ENCODE measurements at regions not wholly inside any gene's neighbourhood (a gene's known extent, or its start where the extent isn't known, plus 50 kb on each side); places are given as distances from the start of the nearest gene placed in this dataset.

DNA sequence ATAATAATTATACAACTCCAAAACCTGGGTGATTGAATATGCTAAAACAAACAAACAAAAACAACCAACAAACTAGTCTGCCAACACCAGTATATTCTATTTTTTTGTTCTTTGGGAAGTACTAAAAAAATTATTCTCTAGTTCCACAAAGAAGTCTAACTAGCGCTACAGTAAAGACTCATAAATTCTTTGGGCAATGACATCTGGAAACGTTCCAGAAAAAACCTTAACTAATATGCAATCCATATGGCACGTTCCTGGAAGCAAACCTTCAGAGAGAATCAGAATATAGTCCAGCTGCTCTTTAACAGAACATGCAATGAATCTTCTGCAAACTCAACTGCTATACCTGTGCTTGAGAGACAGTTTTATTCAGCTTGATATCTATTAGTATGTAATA lies 500.1 kb downstream of the TRAM1L1 start:
- Histone ChIP-seq H3K27ac (ENCODE audit: insufficient read depth in 1 of 2, low read depth in 1 of 2, low read length in 2 of 2, poor library complexity in 1 of 2, severe bottlenecking in 2 of 2) (no peak overlapping the region), H3K9me3 (ENCODE audit: control extremely low read depth in 1 of 5, control insufficient read depth in 4 of 5, insufficient read depth in 2 of 5, low read depth in 1 of 5, low read length in 4 of 5) (no peaks in the 10 kb centered on the region), H3K27me3 (replicated peaks in 2 of 5; ENCODE audit: control insufficient read depth in 4 of 5, insufficient read depth in 5 of 5, low read length in 4 of 5) (no peaks in the 10 kb centered on the region), H3K36me3 (ENCODE audit: control insufficient read depth in 4 of 4, insufficient read depth in 4 of 4, low read length in 3 of 4) (no peaks in the 10 kb centered on the region), H3K4me1 (ENCODE audit: control extremely low read depth in 1 of 4, control insufficient read depth in 4 of 4, insufficient read depth in 4 of 4, low read length in 3 of 4) (no peaks in the 10 kb centered on the region), H3K4me3 (ENCODE audit: control insufficient read depth in 1 of 7, extremely low read depth in 1 of 7, insufficient read depth in 4 of 7, low read depth in 2 of 7, low read length in 6 of 7) (no peak overlapping the region)
- POLR2A ChIA-PET, result no interaction called here
- WGBS (ENCODE audit: insufficient coverage), result no CpG with 5 or more reads among the region's 3 CpGs
- DNase-seq, result peak in 1 of 3 donors; percentile 1
- CTCF ChIA-PET, result no interaction called here

DNA sequence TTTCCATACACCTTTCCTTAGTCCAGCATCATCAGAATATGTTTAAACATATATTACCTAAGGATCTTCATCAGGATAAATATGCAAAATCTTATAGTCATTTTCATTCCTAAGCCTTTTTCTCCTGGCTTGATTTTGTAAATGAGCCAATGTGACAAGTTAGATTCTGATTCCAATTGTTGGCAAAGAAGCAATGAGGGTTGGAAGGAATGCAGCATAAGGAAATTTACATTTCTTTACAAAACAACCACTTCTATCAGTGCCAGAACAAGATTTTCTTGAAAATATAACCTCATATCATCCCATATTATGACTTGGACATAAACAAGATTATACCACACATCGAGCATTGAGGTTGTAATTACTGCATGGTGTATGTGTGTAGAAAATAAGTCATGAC lies 508.1 kb downstream of the TRAM1L1 start:
- no CpG with 5 or more reads among the region's 1 CpG for WGBS (ENCODE audit: insufficient coverage)
- no peak overlapping the region for H3K27ac ChIP-seq (ENCODE audit: insufficient read depth in 1 of 2, low read depth in 1 of 2, low read length in 2 of 2, poor library complexity in 1 of 2, severe bottlenecking in 2 of 2)
- H3K27me3 ChIP-seq (replicated peaks in 2 of 5; ENCODE audit: control insufficient read depth in 4 of 5, insufficient read depth in 5 of 5, low read length in 4 of 5), result no peaks in the 10 kb centered on the region
- ChIA-PET POLR2A (no interaction called here), CTCF (no interaction called here)
- no peak overlapping the region for H3K4me3 ChIP-seq (ENCODE audit: control insufficient read depth in 1 of 7, extremely low read depth in 1 of 7, insufficient read depth in 4 of 7, low read depth in 2 of 7, low read length in 6 of 7)
- H3K4me1 ChIP-seq (ENCODE audit: control extremely low read depth in 1 of 4, control insufficient read depth in 4 of 4, insufficient read depth in 4 of 4, low read length in 3 of 4), result peaks cover 0 to 2% (median 0%) of the 10 kb centered on the region in 4 experiments
- H3K9me3 ChIP-seq (ENCODE audit: control extremely low read depth in 1 of 5, control insufficient read depth in 4 of 5, insufficient read depth in 2 of 5, low read depth in 1 of 5, low read length in 4 of 5), result no peaks in the 10 kb centered on the region
- no peak for DNase-seq
- H3K36me3 ChIP-seq (ENCODE audit: control insufficient read depth in 4 of 4, insufficient read depth in 4 of 4, low read length in 3 of 4), result no peaks in the 10 kb centered on the region

DNA sequence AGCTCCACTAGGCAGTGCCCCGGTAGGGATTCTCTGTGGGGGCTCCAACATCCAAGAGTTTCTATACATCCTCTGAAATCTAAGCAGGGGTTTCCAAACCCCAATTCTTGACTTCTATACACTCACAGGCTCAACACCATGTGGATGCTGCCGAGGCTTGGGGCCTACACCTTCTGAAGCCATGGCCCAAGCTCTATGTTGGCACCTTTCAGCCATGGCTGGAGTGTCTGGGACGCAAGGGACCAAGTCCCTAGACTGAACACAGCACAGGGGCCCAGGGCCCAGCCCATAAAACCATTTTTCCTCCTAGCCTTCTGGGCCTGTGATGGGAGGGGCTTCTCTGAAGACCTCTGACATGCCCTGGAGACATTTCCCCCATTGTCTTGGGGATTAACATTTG lies 511.8 kb downstream of the TRAM1L1 start:
- WGBS (ENCODE audit: insufficient coverage), result 100% methylated on average over 3 of the region's 3 CpGs
- peaks cover 0 to 2% (median 0%) of the 10 kb centered on the region in 4 experiments for H3K4me1 ChIP-seq (ENCODE audit: control extremely low read depth in 1 of 4, control insufficient read depth in 4 of 4, insufficient read depth in 4 of 4, low read length in 3 of 4)
- H3K36me3 ChIP-seq (ENCODE audit: control insufficient read depth in 4 of 4, insufficient read depth in 4 of 4, low read length in 3 of 4), result no peaks in the 10 kb centered on the region
- no peak overlapping the region for H3K4me3 ChIP-seq (ENCODE audit: control insufficient read depth in 1 of 7, extremely low read depth in 1 of 7, insufficient read depth in 4 of 7, low read depth in 2 of 7, low read length in 6 of 7)
- H3K9me3 ChIP-seq (ENCODE audit: control extremely low read depth in 1 of 5, control insufficient read depth in 4 of 5, insufficient read depth in 2 of 5, low read depth in 1 of 5, low read length in 4 of 5), result no peaks in the 10 kb centered on the region
- ChIA-PET CTCF (no interaction called here), POLR2A (no interaction called here)
- no peaks in the 10 kb centered on the region for H3K27me3 ChIP-seq (replicated peaks in 2 of 5; ENCODE audit: control insufficient read depth in 4 of 5, insufficient read depth in 5 of 5, low read length in 4 of 5)
- no peak for DNase-seq
- no peak overlapping the region for H3K27ac ChIP-seq (ENCODE audit: insufficient read depth in 1 of 2, low read depth in 1 of 2, low read length in 2 of 2, poor library complexity in 1 of 2, severe bottlenecking in 2 of 2)

DNA sequence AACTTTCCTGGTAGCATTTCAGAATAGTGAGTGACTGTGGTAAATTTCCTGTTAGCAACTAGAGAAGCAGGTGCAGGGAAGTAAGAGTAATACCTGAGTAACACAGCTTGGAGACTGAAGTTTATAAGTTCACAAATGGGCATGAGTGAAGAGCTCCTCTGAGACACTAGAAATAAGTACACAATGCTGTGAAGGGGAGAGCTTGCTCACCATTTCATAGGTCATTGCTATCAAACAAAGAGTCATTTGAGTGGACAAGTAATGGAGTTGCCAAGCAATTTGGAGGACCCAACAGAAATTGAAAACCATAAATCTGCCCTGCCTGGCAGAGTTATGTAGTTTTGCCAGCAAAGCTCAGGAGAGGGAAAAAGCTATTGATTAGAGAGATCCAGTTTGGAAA lies 523.6 kb downstream of the TRAM1L1 start:
- H3K4me3 ChIP-seq (ENCODE audit: control insufficient read depth in 1 of 7, extremely low read depth in 1 of 7, insufficient read depth in 4 of 7, low read depth in 2 of 7, low read length in 6 of 7), result no peak overlapping the region
- ChIA-PET POLR2A (no interaction called here), CTCF (no interaction called here)
- H3K36me3 ChIP-seq (ENCODE audit: control insufficient read depth in 4 of 4, insufficient read depth in 4 of 4, low read length in 3 of 4), result no peaks in the 10 kb centered on the region
- DNase-seq, result no peak
- H3K27me3 ChIP-seq (replicated peaks in 2 of 5; ENCODE audit: control insufficient read depth in 4 of 5, insufficient read depth in 5 of 5, low read length in 4 of 5), result no peaks in the 10 kb centered on the region
- H3K4me1 ChIP-seq (ENCODE audit: control extremely low read depth in 1 of 4, control insufficient read depth in 4 of 4, insufficient read depth in 4 of 4, low read length in 3 of 4), result no peaks in the 10 kb centered on the region
- H3K9me3 ChIP-seq (ENCODE audit: control extremely low read depth in 1 of 5, control insufficient read depth in 4 of 5, insufficient read depth in 2 of 5, low read depth in 1 of 5, low read length in 4 of 5), result peaks cover 0 to 3% (median 0%) of the 10 kb centered on the region in 5 experiments
- no peak overlapping the region for H3K27ac ChIP-seq (ENCODE audit: insufficient read depth in 1 of 2, low read depth in 1 of 2, low read length in 2 of 2, poor library complexity in 1 of 2, severe bottlenecking in 2 of 2)

DNA sequence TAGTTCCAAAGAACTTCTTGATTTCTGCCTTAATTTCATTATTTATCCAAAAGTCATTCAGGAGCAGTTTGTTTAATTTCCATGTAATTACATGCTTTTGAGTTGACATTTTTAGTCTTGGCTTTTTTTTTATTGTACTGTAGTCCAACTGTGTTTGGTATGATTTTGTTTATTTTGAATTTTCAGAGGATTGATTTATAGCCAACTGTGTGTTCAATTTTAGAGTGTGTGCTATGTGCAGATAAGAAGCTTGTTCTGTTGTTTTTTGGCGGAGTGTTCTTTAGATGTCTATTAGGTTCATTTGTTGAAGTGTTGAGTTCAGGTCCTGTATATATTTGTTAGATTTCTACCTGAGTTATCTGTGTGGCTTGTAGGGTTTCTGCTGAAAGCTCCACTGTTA lies 533.6 kb downstream of the TRAM1L1 start:
- Histone ChIP-seq H3K27me3 (replicated peaks in 2 of 5; ENCODE audit: control insufficient read depth in 4 of 5, insufficient read depth in 5 of 5, low read length in 4 of 5) (no peaks in the 10 kb centered on the region), H3K36me3 (ENCODE audit: control insufficient read depth in 4 of 4, insufficient read depth in 4 of 4, low read length in 3 of 4) (no peaks in the 10 kb centered on the region), H3K4me1 (ENCODE audit: control extremely low read depth in 1 of 4, control insufficient read depth in 4 of 4, insufficient read depth in 4 of 4, low read length in 3 of 4) (peaks cover 0 to 3% (median 0%) of the 10 kb centered on the region in 4 experiments), H3K9me3 (ENCODE audit: control extremely low read depth in 1 of 5, control insufficient read depth in 4 of 5, insufficient read depth in 2 of 5, low read depth in 1 of 5, low read length in 4 of 5) (peaks cover 0 to 1% (median 0%) of the 10 kb centered on the region in 5 experiments), H3K4me3 (ENCODE audit: control insufficient read depth in 1 of 7, extremely low read depth in 1 of 7, insufficient read depth in 4 of 7, low read depth in 2 of 7, low read length in 6 of 7) (no peak overlapping the region), H3K27ac (ENCODE audit: insufficient read depth in 1 of 2, low read depth in 1 of 2, low read length in 2 of 2, poor library complexity in 1 of 2, severe bottlenecking in 2 of 2) (no peak overlapping the region)
- POLR2A ChIA-PET, result no interaction called here
- DNase-seq, result peak in 2 of 3 donors; percentile 13 to 53
- CTCF ChIA-PET, result no interaction called here
- WGBS (ENCODE audit: insufficient coverage), result 60% methylated on average over 1 of the region's 1 CpG

DNA sequence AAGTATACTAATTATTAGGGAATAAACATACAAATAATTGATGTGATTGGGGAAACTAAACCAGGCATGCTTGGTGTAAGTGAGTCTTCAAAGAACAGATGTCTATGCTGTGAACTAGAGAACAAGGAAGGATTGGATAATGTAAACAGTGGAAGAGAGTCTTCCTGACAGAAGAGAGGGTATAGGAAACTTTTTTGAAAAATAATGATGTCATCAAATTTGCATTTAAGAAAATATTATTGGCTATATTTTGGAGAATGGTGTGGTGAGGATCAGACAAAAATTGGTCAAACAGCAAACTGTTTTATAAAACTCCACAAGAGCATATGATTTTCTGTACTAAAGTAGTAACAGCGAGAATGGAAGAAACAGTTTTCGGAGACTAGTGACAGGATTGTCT lies 537.7 kb downstream of the TRAM1L1 start:
- Histone ChIP-seq H3K4me1 (ENCODE audit: control extremely low read depth in 1 of 4, control insufficient read depth in 4 of 4, insufficient read depth in 4 of 4, low read length in 3 of 4) (peaks cover 0 to 3% (median 0%) of the 10 kb centered on the region in 4 experiments), H3K27ac (ENCODE audit: insufficient read depth in 1 of 2, low read depth in 1 of 2, low read length in 2 of 2, poor library complexity in 1 of 2, severe bottlenecking in 2 of 2) (no peak overlapping the region), H3K27me3 (replicated peaks in 2 of 5; ENCODE audit: control insufficient read depth in 4 of 5, insufficient read depth in 5 of 5, low read length in 4 of 5) (no peaks in the 10 kb centered on the region), H3K4me3 (ENCODE audit: control insufficient read depth in 1 of 7, extremely low read depth in 1 of 7, insufficient read depth in 4 of 7, low read depth in 2 of 7, low read length in 6 of 7) (no peak overlapping the region), H3K36me3 (ENCODE audit: control insufficient read depth in 4 of 4, insufficient read depth in 4 of 4, low read length in 3 of 4) (no peaks in the 10 kb centered on the region), H3K9me3 (ENCODE audit: control extremely low read depth in 1 of 5, control insufficient read depth in 4 of 5, insufficient read depth in 2 of 5, low read depth in 1 of 5, low read length in 4 of 5) (peaks cover 0 to 3% (median 0%) of the 10 kb centered on the region in 5 experiments)
- no peak for DNase-seq
- ChIA-PET POLR2A (no interaction called here), CTCF (no interaction called here)
- WGBS (ENCODE audit: insufficient coverage), result no CpG with 5 or more reads among the region's 2 CpGs

DNA sequence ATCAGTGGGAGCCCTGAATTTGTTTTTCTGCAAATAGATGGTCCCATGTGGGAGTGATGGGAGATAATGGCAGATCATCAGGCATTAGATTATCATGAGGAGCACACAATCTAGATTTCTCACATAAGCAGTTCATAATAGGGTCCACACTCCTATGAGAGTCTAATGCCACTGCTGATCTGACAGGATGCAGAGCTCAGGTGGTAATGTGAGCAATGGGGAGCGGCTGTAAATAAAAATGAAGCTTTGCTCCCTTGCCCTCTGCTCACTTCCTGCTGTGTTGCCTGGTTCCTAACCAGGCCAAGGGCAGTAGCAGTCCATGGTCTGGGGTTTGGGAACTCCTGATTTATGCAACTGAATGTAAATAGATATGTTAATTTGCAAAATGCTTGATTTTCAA lies 538.6 kb downstream of the TRAM1L1 start:
- Histone ChIP-seq H3K9me3 (ENCODE audit: control extremely low read depth in 1 of 5, control insufficient read depth in 4 of 5, insufficient read depth in 2 of 5, low read depth in 1 of 5, low read length in 4 of 5) (peaks cover 0 to 3% (median 0%) of the 10 kb centered on the region in 5 experiments), H3K36me3 (ENCODE audit: control insufficient read depth in 4 of 4, insufficient read depth in 4 of 4, low read length in 3 of 4) (no peaks in the 10 kb centered on the region), H3K4me1 (ENCODE audit: control extremely low read depth in 1 of 4, control insufficient read depth in 4 of 4, insufficient read depth in 4 of 4, low read length in 3 of 4) (peaks cover 0 to under 1% (median 0%) of the 10 kb centered on the region in 4 experiments), H3K27me3 (replicated peaks in 2 of 5; ENCODE audit: control insufficient read depth in 4 of 5, insufficient read depth in 5 of 5, low read length in 4 of 5) (no peaks in the 10 kb centered on the region), H3K4me3 (ENCODE audit: control insufficient read depth in 1 of 7, extremely low read depth in 1 of 7, insufficient read depth in 4 of 7, low read depth in 2 of 7, low read length in 6 of 7) (no peak overlapping the region), H3K27ac (ENCODE audit: insufficient read depth in 1 of 2, low read depth in 1 of 2, low read length in 2 of 2, poor library complexity in 1 of 2, severe bottlenecking in 2 of 2) (no peak overlapping the region)
- WGBS (ENCODE audit: insufficient coverage), result no CpG with 5 or more reads among the region's 1 CpG
- POLR2A ChIA-PET, result no interaction called here
- CTCF ChIA-PET, result no interaction called here
- no peak for DNase-seq

Measured in common myeloid progenitor, CD34-positive (primary cell).